ENCODE measurements at regions not wholly inside any gene's neighbourhood (a gene's known extent, or its start where the extent isn't known, plus 50 kb on each side); places are given as distances from the start of the nearest gene placed in this dataset.
A peak's percentile ranks its signal among the peaks of the same experiment; 100 is the strongest.

GRCh38 chr2:223232896-223233295, 180.9 kb downstream of the KCNE4 start:
- no peak for TF ChIP-seq CTCF (conservative IDR thresholded peaks at IDR 0.05; ENCODE audit: low read depth, low read length)
- H3K4me3 ChIP-seq (ENCODE audit: low read length), result no peak overlapping the region
- no peak for DNase-seq (ENCODE audit: low read depth)

GRCh38 chr2:223235986-223236385, 184.0 kb downstream of the KCNE4 start:
- TF ChIP-seq CTCF (conservative IDR thresholded peaks at IDR 0.05; ENCODE audit: low read depth, low read length), result no peak
- no peak for DNase-seq (ENCODE audit: low read depth)
- H3K4me3 ChIP-seq (ENCODE audit: low read length), result no peak overlapping the region

- no peak for DNase-seq (ENCODE audit: low read depth)
- no peak for TF ChIP-seq CTCF (conservative IDR thresholded peaks at IDR 0.05; ENCODE audit: low read depth, low read length)
- no peak overlapping the region for H3K4me3 ChIP-seq (ENCODE audit: low read length)
Observed at GRCh38 chr2:223238301-223238700, 186.3 kb downstream of the KCNE4 start.

- DNase-seq (ENCODE audit: low read depth), result no peak
- no peak overlapping the region for H3K4me3 ChIP-seq (ENCODE audit: low read length)
- TF ChIP-seq CTCF (conservative IDR thresholded peaks at IDR 0.05; ENCODE audit: low read depth, low read length), result no peak
Observed at GRCh38 chr2:223243233-223243632, 191.2 kb downstream of the KCNE4 start.

- H3K4me3 ChIP-seq (ENCODE audit: low read length), result no peak overlapping the region
- DNase-seq (ENCODE audit: low read depth), result no peak
- TF ChIP-seq CTCF (conservative IDR thresholded peaks at IDR 0.05; ENCODE audit: low read depth, low read length), result peak; percentile 74
Observed at GRCh38 chr2:223247136-223247535, 195.1 kb downstream of the KCNE4 start.

GRCh38 chr2:223251656-223252229, 199.8 kb downstream of the KCNE4 start:
- no peak overlapping the region for H3K4me3 ChIP-seq (ENCODE audit: low read length)
- DNase-seq (ENCODE audit: low read depth), result no peak
- TF ChIP-seq CTCF (conservative IDR thresholded peaks at IDR 0.05; ENCODE audit: low read depth, low read length), result no peak

- DNase-seq (ENCODE audit: low read depth), result no peak
- TF ChIP-seq CTCF (conservative IDR thresholded peaks at IDR 0.05; ENCODE audit: low read depth, low read length), result no peak
- no peak overlapping the region for H3K4me3 ChIP-seq (ENCODE audit: low read length)
Observed at GRCh38 chr2:223260681-223261080, 208.7 kb downstream of the KCNE4 start.

Data from retinal pigment epithelial cell (primary cell).